Activated T-cell treated with anti-CD3 and anti-CD28 coated beads, Interleukin-2, amount 50 U/mL, for 48 hours (primary cell): ENCODE measurements at regions not wholly inside any gene's neighbourhood (a gene's known extent, or its start where the extent isn't known, plus 50 kb on each side); places are given as distances from the start of the nearest gene placed in this dataset.
"Not testable (repeated sequence)": the region's sequence is repeated elsewhere in the genome, so short reads cannot be mapped to it uniquely, and the experiment has no call there.

Source experiments
- DNase-seq, 2 experiments: peaks; one replicate each; pipeline ENCODE4 v3.0.0-alpha.2; 2020

DNA sequence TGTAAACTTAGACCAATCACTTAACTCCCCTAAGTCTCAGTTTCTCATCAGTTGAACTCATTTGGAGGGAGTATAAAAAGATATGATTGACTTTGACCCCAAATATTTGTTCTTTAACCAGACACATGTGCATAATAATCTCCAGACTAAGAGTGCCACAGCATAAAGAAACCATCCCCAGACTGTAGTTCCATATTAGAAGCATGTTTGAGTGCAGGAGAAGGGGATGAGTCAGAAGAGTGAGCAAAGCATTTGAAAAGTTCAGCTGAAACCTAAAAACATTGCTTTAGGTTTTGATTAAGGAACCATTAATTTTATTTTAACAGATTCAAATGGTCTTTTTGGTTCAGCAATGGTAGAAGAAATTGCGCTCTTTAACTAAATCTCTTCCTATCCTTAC, 654.8 kb downstream of the UTRN start:
- no peak for DNase-seq

GRCh38 chr6:144944106-144944505, 659.0 kb downstream of the UTRN start:
- DNase-seq: no peak

- DNase-seq: no peak
Observed at GRCh38 chr6:144947398-144947976, 662.4 kb downstream of the UTRN start.

DNA sequence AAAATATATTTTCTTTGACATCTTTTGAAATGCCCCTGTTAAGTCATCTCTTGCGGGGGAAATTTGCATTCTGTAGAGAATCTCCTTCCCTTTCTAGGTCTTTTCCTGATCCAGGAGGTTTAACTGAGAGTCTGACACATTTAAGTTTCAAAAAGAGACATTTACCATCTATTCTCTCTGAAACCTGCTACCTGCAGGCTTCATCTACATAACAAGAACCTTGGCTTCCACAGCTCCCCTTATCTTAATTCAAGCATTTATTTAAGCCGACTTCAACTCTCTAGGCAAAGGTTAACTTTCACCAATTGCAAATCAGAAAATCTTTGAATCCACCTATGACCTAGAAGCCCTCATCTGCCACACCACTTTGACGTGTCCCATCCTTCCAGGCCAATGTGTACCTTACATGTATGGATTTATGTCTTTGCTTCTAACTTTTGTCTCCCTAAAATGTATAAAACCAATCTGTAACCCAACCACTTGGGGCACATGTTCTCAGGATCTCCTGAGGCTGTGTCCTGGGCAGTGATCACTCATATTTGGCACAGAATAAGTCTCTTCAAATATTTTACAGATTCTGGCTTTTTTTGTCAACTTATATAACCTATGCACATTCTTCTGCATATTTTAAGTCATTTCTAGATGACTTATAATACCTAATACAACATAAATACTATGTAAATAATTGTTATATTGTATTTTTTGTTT, 666.7 kb downstream of the UTRN start:
- DNase-seq: no peak

GRCh38 chr6:144952456-144953240, 667.5 kb downstream of the UTRN start:
- DNase-seq: no peak

GRCh38 chr6:144953552-144954240, 668.6 kb downstream of the UTRN start:
- DNase-seq: no peak

DNA sequence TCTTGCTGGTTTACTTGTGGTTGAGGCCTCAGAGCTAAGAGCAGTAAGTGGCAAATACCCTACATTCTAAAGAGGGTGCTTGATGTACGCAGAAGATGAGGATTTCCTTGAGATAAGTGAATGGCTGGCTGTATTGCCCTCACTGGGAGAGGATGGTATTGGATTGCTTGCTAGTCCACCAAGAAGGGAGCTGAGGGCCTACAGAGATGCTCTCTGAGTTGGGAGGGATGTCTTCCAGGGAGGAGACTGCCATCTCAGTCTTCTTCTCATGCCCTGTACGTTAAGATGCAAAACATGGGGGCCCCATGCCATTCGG, 669.1 kb downstream of the UTRN start:
- DNase-seq: no peak

- no peak for DNase-seq
Observed at GRCh38 chr6:144955392-144955791, 670.3 kb downstream of the UTRN start.

DNA sequence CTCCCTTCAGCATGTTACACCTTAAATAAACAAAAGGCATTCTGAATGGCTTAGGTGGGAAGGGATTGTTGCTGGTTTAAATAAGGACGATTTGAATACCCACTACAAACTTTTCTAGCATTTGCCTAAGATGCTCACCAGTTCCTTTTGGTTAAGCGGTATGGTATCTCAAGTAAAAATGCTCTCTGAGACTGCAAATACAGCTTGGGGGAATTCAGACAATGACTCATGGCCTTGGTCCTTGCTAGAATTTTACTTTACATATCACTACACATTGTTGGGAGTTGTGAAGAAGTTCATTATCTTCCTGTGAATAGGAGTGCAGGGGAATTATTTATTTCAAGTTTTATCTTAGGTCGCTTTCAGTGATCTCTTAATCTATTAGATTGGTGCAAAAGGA, 670.7 kb downstream of the UTRN start:
- no peak for DNase-seq

DNA sequence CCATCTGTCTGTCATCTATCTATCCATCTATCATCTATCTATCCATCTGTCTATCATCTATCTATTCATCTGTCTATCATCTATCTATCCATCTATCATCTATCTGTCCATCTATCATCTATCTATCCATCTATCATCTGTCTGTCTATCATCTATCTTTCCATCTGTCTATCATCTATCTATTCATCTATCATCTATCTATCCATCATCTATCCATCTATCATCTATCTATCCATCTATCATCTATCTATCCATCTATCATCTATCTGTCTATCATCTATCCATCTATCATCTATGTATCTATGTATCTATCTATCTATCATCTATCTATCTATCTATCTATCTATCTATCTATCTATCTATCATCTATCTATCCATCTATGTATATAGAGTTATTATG, 671.6 kb downstream of the UTRN start:
- not testable (repeated sequence) for DNase-seq

- DNase-seq: no peak
Observed at GRCh38 chr6:144957236-144957937, 672.3 kb downstream of the UTRN start.

DNA sequence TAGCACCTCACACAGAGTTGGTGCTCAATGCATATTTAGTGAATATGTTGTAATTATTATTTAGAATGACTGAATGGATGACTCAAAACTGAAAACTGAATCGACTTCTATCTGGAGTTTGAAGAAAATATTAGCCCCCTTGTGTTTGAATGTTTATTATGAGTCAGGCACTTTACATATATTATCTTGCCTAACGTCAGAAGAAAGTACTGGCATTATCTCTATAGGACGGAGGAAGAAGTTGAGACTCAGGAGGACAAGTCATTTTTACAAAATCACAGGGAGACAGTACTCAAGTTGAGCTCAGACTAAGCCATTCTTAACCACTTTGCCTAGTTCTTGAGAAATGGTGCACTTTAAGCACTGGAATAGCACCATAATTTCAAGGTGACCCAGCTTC, 684.0 kb downstream of the UTRN start:
- no peak for DNase-seq

- no peak for DNase-seq
Observed at GRCh38 chr6:144969602-144970272, 684.6 kb downstream of the UTRN start.

GRCh38 chr6:144977250-144977864, 692.2 kb downstream of the UTRN start:
- DNase-seq: not testable (repeated sequence)

DNA sequence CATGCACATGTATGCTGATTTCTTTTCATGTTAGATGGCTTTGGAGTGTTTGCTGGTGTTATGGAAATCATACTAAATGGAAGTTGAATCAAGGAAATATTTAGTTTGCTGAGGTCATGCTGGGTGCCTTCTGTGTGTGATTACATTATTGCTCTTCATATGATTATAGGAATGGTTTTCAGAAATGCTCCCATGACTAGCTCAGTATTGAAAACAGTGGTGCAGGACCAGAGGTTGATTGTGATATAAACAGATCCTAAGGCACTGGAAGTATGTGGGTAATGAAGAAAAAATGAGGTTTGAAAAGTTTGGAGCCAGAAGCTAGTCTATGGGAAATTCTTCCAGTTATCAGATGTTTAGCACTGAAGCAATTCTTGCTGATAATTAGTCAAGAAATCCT, 693.1 kb downstream of the UTRN start:
- no peak for DNase-seq

GRCh38 chr6:144986271-144986670, 701.1 kb downstream of the UTRN start:
- DNase-seq: no peak

- no peak for DNase-seq
Observed at GRCh38 chr6:144989319-144990107, 704.4 kb downstream of the UTRN start.

- DNase-seq: no peak
Observed at GRCh38 chr6:144990784-144991183, 705.6 kb downstream of the UTRN start.

DNA sequence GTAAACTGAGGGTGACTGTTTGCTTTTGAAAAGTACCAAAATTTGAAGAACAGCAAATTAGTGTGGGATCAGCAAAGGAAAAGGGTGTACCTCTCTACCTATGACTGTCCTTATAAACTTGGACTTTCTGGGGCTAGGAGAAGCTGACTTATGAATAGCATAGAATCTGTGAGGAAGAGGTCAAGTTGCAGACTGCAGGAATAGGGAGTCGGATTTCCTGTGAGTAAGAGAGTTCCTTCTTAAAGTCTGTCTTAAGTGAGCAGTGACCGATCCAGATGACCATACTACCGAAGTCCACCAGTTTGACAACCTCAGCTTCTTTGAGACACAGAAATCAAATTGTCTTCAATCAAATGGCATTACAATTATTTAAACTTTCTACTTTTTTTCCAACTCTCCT, 708.7 kb downstream of the UTRN start:
- no peak for DNase-seq

DNA sequence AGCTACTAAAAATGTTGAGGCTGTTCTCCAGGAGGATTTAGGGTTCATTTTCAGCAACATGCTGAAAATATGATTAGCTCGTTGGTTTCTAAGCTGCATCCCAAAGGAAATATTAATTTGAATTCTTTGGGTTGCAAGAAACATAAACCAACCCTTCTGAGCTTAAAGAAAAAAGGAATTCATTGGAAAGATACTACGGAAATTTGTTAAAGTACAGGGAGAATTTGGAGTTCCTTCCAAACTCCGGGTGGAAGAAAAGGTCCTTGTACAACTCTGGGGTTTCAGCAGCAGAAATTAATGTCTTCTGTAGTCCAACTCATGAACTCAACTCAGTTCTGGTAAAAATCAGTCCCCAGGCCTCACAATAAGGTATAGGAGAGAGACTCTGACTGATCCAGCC, 712.9 kb downstream of the UTRN start:
- DNase-seq: no peak

DNA sequence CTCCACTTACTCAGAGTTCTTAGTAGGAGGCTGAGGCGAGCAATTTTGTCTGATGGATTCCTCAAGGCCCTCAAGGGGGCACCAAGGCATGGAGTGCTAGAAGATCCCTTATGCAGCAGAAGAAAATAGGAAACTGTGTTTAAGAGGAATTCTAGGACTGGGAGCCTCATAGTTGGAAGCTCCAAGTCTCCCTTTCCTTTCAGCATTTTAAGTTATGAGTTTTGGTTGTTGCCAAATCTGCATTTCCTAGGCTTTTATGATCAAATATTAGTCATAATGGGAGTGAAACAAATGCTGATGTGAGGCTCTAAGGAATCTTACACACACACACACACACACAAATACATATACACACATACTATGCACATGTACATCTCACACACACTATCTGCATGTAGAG, 714.0 kb downstream of the UTRN start:
- no peak for DNase-seq
